Activated T-cell treated with anti-CD3 and anti-CD28 coated beads, Interleukin-2, amount 50 U/mL, for 4 hours (primary cell): ENCODE measurements at regions not wholly inside any gene's neighbourhood (a gene's known extent, or its start where the extent isn't known, plus 50 kb on each side); places are given as distances from the start of the nearest gene placed in this dataset.

ENCODE experiments used
- ATAC-seq, 2 donors: fragments of 200-7000 bp; cut with Tn5 transposase; one replicate each; pipeline ENCODE4 v1.10.0; 2021
- DNase-seq: peaks from one replicate; pipeline ENCODE4 v3.0.0-alpha.2; 2020
- H3K27me3 Mint-ChIP-seq: one replicate; pipeline ENCODE4 v1.8.0; 2021; ENCODE audit warnings: low read depth, mixed read lengths
- H3K36me3 Mint-ChIP-seq: one replicate; pipeline ENCODE4 v1.8.0; 2022; ENCODE audit warnings: mixed read lengths; ENCODE audit not compliant: insufficient read depth
- H3K4me1 Mint-ChIP-seq: one replicate; pipeline ENCODE4 v1.8.0; 2021; ENCODE audit warnings: low read depth, mixed read lengths
- H3K4me3 Mint-ChIP-seq: one replicate; pipeline ENCODE4 v1.8.0; 2021; ENCODE audit warnings: mild to moderate bottlenecking, moderate library complexity, mixed read lengths
- H3K9me3 Mint-ChIP-seq: one replicate; pipeline ENCODE4 v1.8.0; 2021; ENCODE audit warnings: mixed read lengths

DNA sequence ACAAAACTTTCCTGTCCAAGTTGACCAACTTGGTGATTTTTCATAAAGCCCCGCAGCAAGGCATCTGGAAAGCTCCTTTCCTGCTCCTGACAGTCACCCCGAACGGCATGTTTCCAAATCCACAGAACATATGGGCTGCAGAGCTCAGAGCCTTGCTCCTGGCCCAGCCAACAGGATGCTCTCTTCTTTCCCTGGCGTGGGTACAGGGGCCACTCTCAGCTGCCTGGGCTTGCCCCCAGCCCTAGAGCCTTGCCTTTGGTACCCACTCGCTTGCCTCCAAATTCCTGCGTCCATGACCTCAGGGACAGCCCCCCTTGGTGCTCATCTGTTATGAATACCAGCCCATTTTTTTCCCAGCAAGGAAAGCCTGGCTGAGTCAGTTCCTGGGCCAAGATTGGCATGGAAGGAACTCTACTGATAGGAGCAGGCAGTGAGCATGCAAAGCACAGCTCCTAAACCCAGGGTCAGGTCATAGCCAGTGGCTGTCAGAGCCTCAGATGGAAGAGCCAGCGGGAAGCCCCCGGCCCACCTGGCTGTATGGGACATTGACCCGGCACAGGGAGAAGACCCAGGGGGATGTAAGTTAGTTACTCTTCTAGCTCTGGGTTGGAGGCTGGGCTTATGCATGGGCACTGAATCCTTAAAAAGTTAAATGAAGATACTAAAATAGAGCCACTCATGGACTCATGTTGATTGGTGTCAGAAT, 105.3 kb upstream of the RTL1 start:
- Mint-ChIP-seq H3K36me3 (no peaks in the 10 kb centered on the region), H3K4me3 (no peak overlapping the region), H3K9me3 (peaks cover 6% of the 10 kb centered on the region), H3K4me1 (peaks cover 3% of the 10 kb centered on the region), H3K27me3 (peaks cover 17% of the 10 kb centered on the region)
- DNase-seq (no peak), ATAC-seq (no peak)

DNA sequence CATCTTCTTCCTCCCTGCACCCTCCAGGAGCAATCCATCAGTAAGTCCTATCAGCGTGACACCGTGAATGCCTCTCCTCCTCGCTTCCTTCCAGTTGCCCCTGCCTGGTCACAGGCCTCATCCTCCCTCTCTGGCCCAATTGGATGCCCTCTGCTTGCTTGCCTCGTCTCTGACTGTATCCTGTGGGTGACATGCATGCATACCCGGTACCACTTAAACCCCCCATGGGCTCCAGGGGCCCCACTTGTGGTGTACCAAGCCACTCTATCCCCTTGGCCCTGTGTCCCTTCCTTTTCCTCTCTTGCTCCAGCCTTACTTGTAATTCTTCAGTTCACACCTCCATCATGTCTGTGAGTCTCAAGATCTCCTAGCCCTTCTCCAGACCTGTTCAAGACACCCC, 106.0 kb upstream of the RTL1 start:
- H3K4me3 Mint-ChIP-seq, result no peak overlapping the region
- DNase-seq (no peak), ATAC-seq (no peak)
- peaks cover 14% of the 10 kb centered on the region for H3K27me3 Mint-ChIP-seq
- peaks cover 6% of the 10 kb centered on the region for H3K9me3 Mint-ChIP-seq
- H3K4me1 Mint-ChIP-seq, result peaks cover 3% of the 10 kb centered on the region
- no peaks in the 10 kb centered on the region for H3K36me3 Mint-ChIP-seq

DNA sequence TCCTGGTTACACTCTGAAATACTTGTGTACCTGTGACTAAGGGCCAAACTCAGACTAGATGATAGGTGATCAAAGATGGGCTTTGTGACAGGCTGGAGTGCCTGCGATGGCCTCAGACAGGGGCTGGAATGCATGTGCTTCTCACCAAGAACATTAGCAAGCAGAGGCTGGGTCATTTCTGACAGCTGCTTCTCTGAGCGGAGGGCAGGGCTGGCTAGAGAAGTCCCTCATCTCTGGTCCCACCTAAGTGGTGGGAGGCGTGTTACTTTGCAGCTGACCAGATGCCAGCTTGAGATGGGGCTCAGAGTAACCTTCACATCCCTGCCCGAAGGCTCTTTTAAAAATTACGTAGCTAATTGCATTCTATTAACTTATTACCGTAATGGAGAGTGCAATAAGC, 106.8 kb upstream of the RTL1 start:
- ATAC-seq, result no peak
- peaks cover 7% of the 10 kb centered on the region for H3K27me3 Mint-ChIP-seq

DNA sequence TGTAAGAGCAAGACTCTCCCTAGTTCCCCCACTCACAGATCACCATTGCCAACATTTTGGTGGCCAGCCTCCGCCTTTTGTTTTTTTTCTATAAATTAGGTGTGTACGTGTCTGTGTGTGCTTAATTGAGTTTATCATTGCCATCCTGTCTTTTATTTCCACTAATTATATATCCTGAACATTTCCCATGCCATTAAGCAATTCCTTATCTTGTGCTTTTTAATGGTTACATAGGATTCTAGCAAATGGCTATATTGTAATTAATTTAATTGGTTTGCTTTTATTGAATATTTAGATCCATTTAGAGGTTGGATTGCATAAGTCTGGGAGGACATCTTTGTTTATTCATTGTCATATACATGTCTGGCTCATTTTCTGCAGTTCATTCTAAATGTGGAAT, 107.3 kb upstream of the RTL1 start:
- H3K9me3 Mint-ChIP-seq, result peaks cover 6% of the 10 kb centered on the region
- peaks cover 2% of the 10 kb centered on the region for H3K4me1 Mint-ChIP-seq
- ATAC-seq (no peak), DNase-seq (no peak)
- H3K4me3 Mint-ChIP-seq, result no peak overlapping the region
- peaks cover 4% of the 10 kb centered on the region for H3K27me3 Mint-ChIP-seq
- H3K36me3 Mint-ChIP-seq, result no peaks in the 10 kb centered on the region

More for the DNA sequence above, 106.8 kb upstream of the RTL1 start:
- Mint-ChIP-seq H3K9me3 (peaks cover 6% of the 10 kb centered on the region), H3K36me3 (no peaks in the 10 kb centered on the region), H3K4me3 (no peak overlapping the region), H3K4me1 (peaks cover 3% of the 10 kb centered on the region)
- DNase-seq, result no peak

DNA sequence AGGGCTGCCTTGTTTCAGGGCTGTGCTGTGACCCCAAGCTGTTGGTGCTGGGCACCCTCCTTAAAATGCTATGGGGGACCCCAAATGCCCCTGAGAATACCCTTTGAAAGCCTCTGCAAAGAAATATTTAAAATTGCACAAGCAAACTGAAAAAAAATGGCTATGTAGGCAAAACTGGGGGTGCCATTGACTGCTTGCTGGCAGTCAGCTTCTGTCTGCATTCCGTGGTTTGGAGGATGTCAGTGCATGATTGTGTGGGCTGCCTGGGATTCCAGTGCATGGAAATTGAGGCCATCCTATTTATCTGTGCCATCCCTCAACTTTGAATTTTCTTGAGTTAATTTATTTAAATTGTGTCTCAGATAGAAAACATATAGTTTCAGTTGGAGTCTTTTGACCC, 113.7 kb upstream of the RTL1 start:
- Mint-ChIP-seq H3K27me3 (peaks cover 25% of the 10 kb centered on the region), H3K4me1 (no peaks in the 10 kb centered on the region), H3K9me3 (peaks cover 4% of the 10 kb centered on the region), H3K36me3 (no peaks in the 10 kb centered on the region), H3K4me3 (no peak overlapping the region)
- ATAC-seq, result no peak
- no peak for DNase-seq

DNA sequence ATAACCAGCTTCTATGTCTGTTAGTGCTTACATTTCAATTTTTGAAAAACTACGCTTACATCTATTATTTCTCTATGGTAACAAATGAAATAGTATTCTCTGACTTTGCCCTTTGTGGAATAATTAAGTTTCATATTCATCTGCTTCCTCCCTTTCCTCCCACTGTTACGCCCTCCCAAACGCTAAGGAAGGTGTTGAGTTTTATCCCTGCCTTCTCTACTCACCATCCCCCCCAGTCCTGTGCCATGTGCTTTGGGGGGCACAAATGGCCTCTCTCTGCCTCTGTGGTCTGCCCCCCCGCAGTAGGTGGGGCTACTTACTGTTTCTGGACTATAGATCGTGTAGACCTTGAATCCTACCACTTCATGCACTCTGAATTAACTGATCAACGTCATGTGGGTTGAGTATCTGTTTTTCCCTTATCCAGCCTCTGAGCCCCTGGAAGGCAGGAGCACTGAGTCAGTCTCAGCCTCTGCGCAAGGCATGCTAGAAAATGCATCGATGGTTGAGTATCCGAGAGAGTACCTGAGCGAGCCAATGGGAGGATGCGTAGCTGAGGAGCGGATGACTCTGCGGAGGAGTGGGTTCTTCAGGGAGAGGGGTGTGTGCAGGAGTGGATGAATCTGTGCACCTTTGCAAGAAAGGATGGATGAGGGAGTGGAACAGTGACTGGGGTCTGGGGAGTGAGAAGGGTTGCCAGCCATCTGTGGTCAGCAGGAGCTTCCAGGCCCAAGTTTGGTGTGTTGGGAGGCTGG, 114.5 kb upstream of the RTL1 start:
- ATAC-seq, result no peak

DNA sequence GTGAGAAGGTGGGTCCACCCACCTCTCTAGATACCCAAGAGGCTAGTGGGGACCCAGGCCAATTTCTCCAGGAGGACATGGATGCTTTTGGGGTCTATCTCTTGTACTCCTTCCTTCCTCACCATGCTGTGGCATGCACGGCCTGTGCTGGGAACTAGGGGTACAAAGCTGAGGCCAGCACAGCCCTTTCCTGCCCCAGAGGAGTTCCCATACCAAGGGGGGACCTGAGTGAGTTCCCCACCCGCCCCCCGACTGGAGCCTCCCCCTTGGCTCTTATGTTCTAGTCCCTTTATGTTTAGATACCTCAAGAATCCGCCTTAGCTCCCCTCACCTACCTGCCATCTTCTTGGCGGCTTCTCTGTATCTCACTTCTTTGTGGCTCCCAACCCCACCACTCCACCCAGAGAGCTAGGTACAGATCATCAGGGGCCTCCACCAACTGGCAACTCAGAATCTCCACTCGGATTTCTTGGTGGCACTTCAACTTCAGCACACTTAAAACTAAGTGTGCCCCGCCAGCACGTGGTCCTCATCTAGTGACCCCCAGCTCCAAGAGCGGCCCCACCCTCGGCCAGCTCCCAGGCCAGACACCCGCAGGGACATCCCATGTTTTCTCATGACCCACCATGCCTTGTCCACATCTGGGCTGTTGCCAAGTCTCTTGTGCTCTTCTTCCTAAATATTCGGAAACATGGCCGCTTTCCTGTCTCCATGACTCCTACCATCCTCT, 115.2 kb upstream of the RTL1 start:
- no peaks in the 10 kb centered on the region for H3K9me3 Mint-ChIP-seq
- DNase-seq, result no peak
- H3K4me3 Mint-ChIP-seq, result no peak overlapping the region
- no peaks in the 10 kb centered on the region for H3K4me1 Mint-ChIP-seq
- H3K36me3 Mint-ChIP-seq, result no peaks in the 10 kb centered on the region
- H3K27me3 Mint-ChIP-seq, result peaks cover 27% of the 10 kb centered on the region
- ATAC-seq, result no peak

More for the DNA sequence above, 114.5 kb upstream of the RTL1 start:
- no peaks in the 10 kb centered on the region for H3K9me3 Mint-ChIP-seq
- H3K4me3 Mint-ChIP-seq, result no peak overlapping the region
- H3K36me3 Mint-ChIP-seq, result no peaks in the 10 kb centered on the region
- no peaks in the 10 kb centered on the region for H3K4me1 Mint-ChIP-seq
- peaks cover 27% of the 10 kb centered on the region for H3K27me3 Mint-ChIP-seq
- DNase-seq, result no peak

DNA sequence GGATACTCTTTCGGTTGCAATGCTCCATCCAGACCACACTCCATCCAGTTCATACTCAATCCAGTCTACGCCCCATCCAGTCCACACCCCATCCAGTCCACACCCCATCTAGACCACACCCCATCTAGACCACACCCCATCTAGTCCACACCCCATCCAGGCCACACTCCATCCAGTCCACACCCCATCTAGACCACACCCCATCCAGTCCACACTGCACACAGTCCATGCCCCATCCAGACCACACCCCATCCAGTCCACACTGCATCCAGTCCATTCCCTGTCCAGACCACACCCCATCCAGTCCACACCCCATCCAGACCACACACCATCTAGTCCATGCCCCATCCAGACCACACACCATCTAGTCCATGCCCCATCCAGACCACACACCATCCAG, 116.0 kb upstream of the RTL1 start:
- no peak for DNase-seq
- Mint-ChIP-seq H3K4me1 (no peaks in the 10 kb centered on the region), H3K4me3 (no peak overlapping the region), H3K36me3 (no peaks in the 10 kb centered on the region), H3K27me3 (peaks cover 27% of the 10 kb centered on the region), H3K9me3 (no peaks in the 10 kb centered on the region)
- no peak for ATAC-seq

DNA sequence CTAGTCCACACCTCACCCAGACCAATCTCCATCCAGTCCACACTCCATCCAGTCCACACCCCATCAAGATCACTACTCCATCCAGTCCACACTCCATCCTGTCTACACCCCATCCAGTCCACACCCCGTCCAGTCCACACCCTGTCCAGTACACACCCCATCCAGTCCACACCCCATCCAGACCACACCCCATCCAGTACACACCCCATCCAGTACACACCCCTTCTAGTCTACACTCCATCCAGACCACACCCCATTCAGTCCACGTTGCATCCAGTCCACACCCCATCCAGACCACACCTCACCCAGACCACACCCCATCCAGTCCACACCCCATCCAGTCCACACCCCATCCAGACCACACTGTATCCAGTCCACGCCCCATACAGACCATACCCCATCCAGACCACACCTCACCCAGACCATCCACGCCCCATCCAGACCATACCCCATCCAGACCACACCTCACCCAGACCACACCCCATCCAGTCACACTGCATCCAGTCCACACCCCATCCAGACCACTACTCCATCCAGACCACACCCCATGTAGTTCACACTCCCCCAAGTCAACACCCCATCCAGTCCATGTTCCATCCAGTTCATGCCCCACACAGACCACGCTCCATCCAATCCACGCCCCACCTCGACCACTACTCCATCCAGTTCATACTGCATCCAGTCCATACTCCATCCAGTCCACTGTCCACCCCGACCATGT, 116.6 kb upstream of the RTL1 start:
- Mint-ChIP-seq H3K4me1 (no peaks in the 10 kb centered on the region), H3K4me3 (no peak overlapping the region), H3K36me3 (no peaks in the 10 kb centered on the region), H3K9me3 (no peaks in the 10 kb centered on the region), H3K27me3 (peaks cover 27% of the 10 kb centered on the region)
- no peak for DNase-seq
- no peak for ATAC-seq

DNA sequence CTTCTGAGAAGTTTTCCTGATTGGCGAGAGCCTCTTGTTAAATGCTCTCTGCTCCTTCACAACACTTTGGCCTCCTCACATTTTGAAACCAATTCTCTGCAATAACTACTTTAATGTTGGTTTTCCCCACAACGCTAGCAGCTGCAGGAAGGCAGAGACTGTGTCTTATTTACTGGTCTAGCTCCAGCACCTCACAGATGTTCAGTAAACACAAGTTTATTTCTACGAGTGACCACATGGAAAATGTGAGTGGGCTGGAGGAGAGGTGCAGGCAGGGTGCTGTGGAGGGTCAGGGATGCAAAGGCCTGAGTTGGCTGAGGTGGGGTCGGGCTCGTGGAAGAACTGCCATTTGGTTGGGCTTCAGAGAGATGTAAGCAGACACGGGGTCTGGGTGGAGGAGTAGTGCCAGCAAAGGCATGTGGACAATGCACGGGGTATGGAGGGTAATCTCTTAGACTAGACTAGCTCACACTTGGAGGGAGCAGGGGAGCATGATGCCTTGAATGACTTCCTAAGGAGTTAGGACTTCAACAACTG, 117.4 kb upstream of the RTL1 start:
- Mint-ChIP-seq H3K9me3 (no peaks in the 10 kb centered on the region), H3K36me3 (no peaks in the 10 kb centered on the region), H3K4me3 (no peak overlapping the region), H3K4me1 (no peaks in the 10 kb centered on the region), H3K27me3 (peaks cover 27% of the 10 kb centered on the region)
- ATAC-seq, result no peak
- DNase-seq, result no peak

DNA sequence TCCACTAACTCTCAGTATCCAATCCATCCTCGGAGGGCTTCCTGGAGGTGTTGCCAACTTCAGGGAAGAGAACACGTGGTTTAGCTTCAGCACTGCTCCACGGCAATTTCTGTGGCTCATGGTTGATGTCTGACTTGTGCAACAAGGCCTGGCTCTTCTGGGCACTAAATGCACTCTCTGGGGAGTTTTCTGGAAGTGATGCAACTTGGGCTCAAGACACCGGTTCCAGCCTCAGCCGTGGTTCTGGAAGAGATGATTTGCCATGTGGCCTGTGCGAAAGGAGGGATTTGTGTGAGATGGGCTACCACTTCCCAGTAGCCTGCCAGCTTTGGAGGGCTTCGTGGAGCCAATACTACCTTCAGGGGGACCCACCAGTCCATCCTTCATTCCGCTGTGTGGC, 118.6 kb upstream of the RTL1 start:
- ATAC-seq (no peak), DNase-seq (no peak)

DNA sequence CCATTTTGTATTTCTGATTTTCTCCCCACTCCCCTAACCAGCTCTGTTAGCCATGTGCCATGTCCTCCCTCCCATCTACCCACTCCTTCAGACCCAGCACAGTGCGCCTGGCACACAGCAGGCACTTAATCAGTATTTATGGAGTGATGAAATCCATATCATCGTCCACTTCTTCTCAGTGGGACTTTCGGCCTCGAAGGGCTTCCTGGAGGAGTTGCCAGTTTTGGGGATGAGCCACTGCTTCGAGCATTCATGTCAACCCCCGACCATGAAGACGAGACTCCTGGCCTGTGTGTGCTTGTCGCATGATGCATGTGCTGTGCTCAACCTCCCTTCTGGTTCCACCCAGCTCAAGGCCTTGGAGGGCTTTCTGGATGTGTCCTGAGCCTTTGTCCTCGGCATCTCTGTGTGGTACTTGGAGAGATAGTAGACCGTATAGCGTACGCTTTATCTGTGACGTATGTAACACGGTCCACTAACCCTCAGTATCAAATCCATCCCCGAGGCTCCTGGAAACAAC, 119.5 kb upstream of the RTL1 start:
- peaks cover 25% of the 10 kb centered on the region for H3K27me3 Mint-ChIP-seq

More for the DNA sequence above, 118.6 kb upstream of the RTL1 start:
- no peak overlapping the region for H3K4me3 Mint-ChIP-seq
- no peaks in the 10 kb centered on the region for H3K9me3 Mint-ChIP-seq
- no peaks in the 10 kb centered on the region for H3K36me3 Mint-ChIP-seq
- H3K27me3 Mint-ChIP-seq, result peaks cover 27% of the 10 kb centered on the region
- no peaks in the 10 kb centered on the region for H3K4me1 Mint-ChIP-seq

DNA sequence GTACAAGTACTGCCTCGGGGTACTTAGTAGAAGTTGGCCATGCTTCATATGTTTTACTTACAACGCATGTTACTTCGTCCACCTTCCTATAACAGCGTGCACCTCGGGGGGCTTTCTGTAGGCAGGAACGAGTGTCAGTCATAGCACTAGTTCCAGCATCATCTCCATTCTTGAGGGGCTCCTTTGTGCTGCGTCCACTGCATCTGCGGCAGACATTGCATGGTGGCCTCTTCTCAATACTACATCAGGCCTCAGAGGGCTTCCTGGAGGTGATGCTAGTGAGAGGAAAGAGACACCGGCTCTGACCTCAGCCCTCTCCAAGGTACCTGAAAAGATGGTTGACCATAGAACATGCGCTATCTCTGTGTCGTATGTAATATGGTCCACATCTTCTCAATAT, 121.2 kb upstream of the RTL1 start:
- no peaks in the 10 kb centered on the region for H3K4me1 Mint-ChIP-seq
- H3K9me3 Mint-ChIP-seq, result no peaks in the 10 kb centered on the region
- H3K27me3 Mint-ChIP-seq, result peaks cover 17% of the 10 kb centered on the region
- DNase-seq (no peak), ATAC-seq (no peak)
- H3K36me3 Mint-ChIP-seq, result no peaks in the 10 kb centered on the region
- no peak overlapping the region for H3K4me3 Mint-ChIP-seq

More for the DNA sequence above, 119.5 kb upstream of the RTL1 start:
- no peaks in the 10 kb centered on the region for H3K4me1 Mint-ChIP-seq
- H3K4me3 Mint-ChIP-seq, result no peak overlapping the region
- ATAC-seq (no peak), DNase-seq (no peak)
- H3K36me3 Mint-ChIP-seq, result no peaks in the 10 kb centered on the region
- no peaks in the 10 kb centered on the region for H3K9me3 Mint-ChIP-seq

DNA sequence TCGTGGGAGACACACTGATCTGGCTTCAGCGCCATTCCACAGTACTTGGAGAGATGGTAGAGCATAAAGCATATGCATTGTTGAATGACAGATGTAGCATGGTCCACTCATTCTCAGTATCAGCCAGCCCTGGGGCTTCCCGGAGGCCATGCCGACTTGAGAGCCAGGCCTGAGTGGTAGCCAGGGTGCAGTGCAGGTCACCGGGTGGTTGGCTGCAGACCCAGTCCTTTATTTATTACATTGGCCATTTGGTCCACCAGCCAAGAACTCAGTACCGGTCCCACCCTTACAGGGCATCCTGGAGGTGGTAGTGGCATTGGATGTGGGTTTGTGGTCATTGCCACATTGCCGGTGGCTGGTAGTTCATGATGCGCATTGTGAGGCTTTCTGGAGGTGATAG, 121.6 kb upstream of the RTL1 start:
- ATAC-seq (no peak), DNase-seq (no peak)
- Mint-ChIP-seq H3K4me3 (no peak overlapping the region), H3K36me3 (no peaks in the 10 kb centered on the region), H3K27me3 (peaks cover 15% of the 10 kb centered on the region), H3K4me1 (no peaks in the 10 kb centered on the region), H3K9me3 (no peaks in the 10 kb centered on the region)
